HEK293 (cell line): ENCODE measurements at regions not wholly inside any gene's neighbourhood (a gene's known extent, or its start where the extent isn't known, plus 50 kb on each side); places are given as distances from the start of the nearest gene placed in this dataset.

Experiments used
- CTCF ChIA-PET: fragments of 350-600 bp; formaldehyde crosslinking; extraction: SDS; loops from one replicate; lab custom pipeline; 2021; ENCODE audit warnings: antibody characterized with exemption; lab: Yijun Ruan, JAX
- POLR2A ChIA-PET: fragments of 300-600 bp; formaldehyde crosslinking; extraction: SDS; loops from one replicate; lab custom pipeline; 2020; ENCODE audit warnings: antibody characterized with exemption, inconsistent platforms; lab: Yijun Ruan, JAX
- H3K27ac ChIP-seq: fragments of 200-500 bp; sonication (Bioruptor generic); 2 replicates; pipeline ENCODE4 v1.5.1; 2014; ENCODE audit warnings: low read depth, low read length, control low read depth, inconsistent platforms; ENCODE audit errors: extremely low read depth
- H3K36me3 ChIP-seq, 2 experiments: fragments of 200-500 bp in 1 of 2; sonication (Bioruptor generic) in 1 of 2; 1 replicate in 1 of 2; 2 replicates in 1 of 2; pipeline ENCODE4 v1.5.1; 2014 to 2017; ENCODE audit warnings: inconsistent platforms in 2 of 2, low read length in 2 of 2; ENCODE audit not compliant: control insufficient read depth in 2 of 2, insufficient read depth in 1 of 2
- H3K4me1 ChIP-seq: fragments of 200-500 bp; sonication (Bioruptor generic); 2 replicates; pipeline ENCODE4 v1.5.1; 2014; ENCODE audit warnings: mild to moderate bottlenecking, low read length, inconsistent platforms; ENCODE audit not compliant: control insufficient read depth, insufficient read depth
- H3K4me3 ChIP-seq: 2 replicates; pipeline ENCODE4 v1.5.1; 2011; ENCODE audit warnings: low read depth, mild to moderate bottlenecking, control low read depth, low read length, moderate library complexity
- H3K9me3 ChIP-seq: fragments of 200-500 bp; sonication (Bioruptor generic); 2 replicates; pipeline ENCODE4 v1.5.1; 2014; ENCODE audit warnings: low read depth, low read length, inconsistent platforms; ENCODE audit not compliant: control insufficient read depth, insufficient read depth
- GLI2 ChIP-seq: fragments of 450-650 bp; formaldehyde crosslinking; IDR thresholded peaks from 2 replicates; pipeline ENCODE4; 2017; ENCODE audit warnings: missing biosample characterization, missing genetic modification characterization, low read depth, borderline replicate concordance
- HOXD13 ChIP-seq: sonication (generic); formaldehyde crosslinking; IDR thresholded peaks from 2 replicates; pipeline ENCODE4 v1.8.0; 2022; ENCODE audit warnings: missing genetic modification reagents, borderline replicate concordance
- IKZF3 ChIP-seq: fragments of 450-650 bp; IDR thresholded peaks from 2 replicates; pipeline ENCODE4 v1.5.0; 2018; ENCODE audit warnings: missing biosample characterization, mild to moderate bottlenecking, missing genetic modification characterization, moderate library complexity
- KLF10 ChIP-seq: fragments of 450-650 bp; IDR thresholded peaks from 2 replicates; pipeline ENCODE4 v1.5.1; 2018; ENCODE audit warnings: missing biosample characterization, mild to moderate bottlenecking, missing genetic modification characterization
- SALL2 ChIP-seq: fragments of 450-650 bp; formaldehyde crosslinking; IDR thresholded peaks from 2 replicates; pipeline ENCODE4 v1.5.0; 2017; ENCODE audit warnings: missing biosample characterization, mild to moderate bottlenecking, missing genetic modification characterization, borderline replicate concordance
- SCRT1 ChIP-seq: fragments of 450-650 bp; formaldehyde crosslinking; IDR thresholded peaks from 2 replicates; pipeline ENCODE4 v1.5.1; 2016; ENCODE audit warnings: missing biosample characterization, missing genetic modification characterization, borderline replicate concordance
- SP3 ChIP-seq: fragments of 450-650 bp; formaldehyde crosslinking; IDR thresholded peaks from 2 replicates; pipeline ENCODE4 v1.5.1; 2016; ENCODE audit warnings: missing biosample characterization, missing genetic modification characterization
- SP7 ChIP-seq: fragments of 450-650 bp; formaldehyde crosslinking; IDR thresholded peaks from 2 replicates; pipeline ENCODE4 v1.5.1; 2016; ENCODE audit warnings: missing biosample characterization, missing genetic modification characterization
- TRIM28 ChIP-seq: IDR thresholded peaks from 2 replicates; pipeline ENCODE4 v1.6.1; 2011; ENCODE audit warnings: low read length, control low read depth, borderline replicate concordance
- WT1 ChIP-seq: fragments of 450-650 bp; formaldehyde crosslinking; IDR thresholded peaks from 2 replicates; pipeline ENCODE4 v1.5.1; 2016; ENCODE audit warnings: missing biosample characterization, missing genetic modification characterization
- YY1 ChIP-seq: fragments of 450-650 bp; formaldehyde crosslinking; IDR thresholded peaks from 2 replicates; pipeline ENCODE4 v1.5.1; 2018; ENCODE audit warnings: missing biosample characterization, missing genetic modification characterization
- ZBTB21 ChIP-seq: fragments of 450-650 bp; formaldehyde crosslinking; IDR thresholded peaks from 2 replicates; pipeline ENCODE4 v1.5.1; 2017; ENCODE audit warnings: missing biosample characterization, missing genetic modification characterization
- ZBTB49 ChIP-seq: fragments of 450-650 bp; formaldehyde crosslinking; IDR thresholded peaks from 2 replicates; pipeline ENCODE4 v1.5.1; 2016; ENCODE audit warnings: missing biosample characterization, missing genetic modification characterization, low read depth
- ZBTB7A ChIP-seq: fragments of 450-650 bp; formaldehyde crosslinking; IDR thresholded peaks from 2 replicates; pipeline ENCODE4 v1.5.1; 2016; ENCODE audit warnings: low read depth, missing biosample characterization, missing genetic modification characterization
- ZNF140 ChIP-seq: fragments of 450-650 bp; formaldehyde crosslinking; IDR thresholded peaks from 2 replicates; pipeline ENCODE4 v1.5.1; 2016; ENCODE audit warnings: missing biosample characterization, missing genetic modification characterization
- ZNF146 ChIP-seq: fragments of 450-650 bp; formaldehyde crosslinking; IDR thresholded peaks from 2 replicates; pipeline ENCODE4 v1.5.1; 2016; ENCODE audit warnings: missing biosample characterization, missing genetic modification characterization
- ZNF175 ChIP-seq: fragments of 450-650 bp; formaldehyde crosslinking; IDR thresholded peaks from 2 replicates; pipeline ENCODE4 v1.5.1; 2016; ENCODE audit warnings: missing biosample characterization, missing genetic modification characterization
- ZNF18 ChIP-seq: fragments of 450-650 bp; formaldehyde crosslinking; IDR thresholded peaks from 2 replicates; pipeline ENCODE4 v1.5.1; 2016; ENCODE audit warnings: missing biosample characterization, missing genetic modification characterization
- ZNF211 ChIP-seq: fragments of 450-650 bp; formaldehyde crosslinking; IDR thresholded peaks from 2 replicates; pipeline ENCODE4 v1.5.1; 2016; ENCODE audit warnings: low read depth, missing biosample characterization, missing genetic modification characterization
- ZNF26 ChIP-seq: fragments of 450-650 bp; formaldehyde crosslinking; IDR thresholded peaks from 2 replicates; pipeline ENCODE4 v1.5.1; 2016; ENCODE audit warnings: missing biosample characterization, missing genetic modification characterization
- ZNF292 ChIP-seq: fragments of 450-650 bp; formaldehyde crosslinking; IDR thresholded peaks from 2 replicates; pipeline ENCODE4 v1.5.1; 2016; ENCODE audit warnings: low read depth, missing biosample characterization, missing genetic modification characterization, borderline replicate concordance
- ZNF335 ChIP-seq: fragments of 450-650 bp; formaldehyde crosslinking; conservative IDR thresholded peaks from 2 replicates; pipeline ENCODE4 v1.5.1; 2016; ENCODE audit warnings: missing biosample characterization, missing genetic modification characterization
- ZNF350 ChIP-seq: fragments of 450-650 bp; formaldehyde crosslinking; IDR thresholded peaks from 2 replicates; pipeline ENCODE4 v1.5.0; 2017; ENCODE audit warnings: missing biosample characterization, mild to moderate bottlenecking, missing genetic modification characterization
- ZNF510 ChIP-seq: fragments of 450-650 bp; formaldehyde crosslinking; IDR thresholded peaks from 2 replicates; pipeline ENCODE4 v1.5.1; 2018; ENCODE audit warnings: mild to moderate bottlenecking, missing genetic modification characterization, missing biosample characterization; ENCODE audit not compliant: insufficient replicate concordance
- ZNF521 ChIP-seq: fragments of 450-650 bp; formaldehyde crosslinking; IDR thresholded peaks from 2 replicates; pipeline ENCODE4 v1.5.1; 2017; ENCODE audit warnings: missing biosample characterization, mild to moderate bottlenecking, missing genetic modification characterization
- ZNF529 ChIP-seq: fragments of 450-650 bp; formaldehyde crosslinking; IDR thresholded peaks from 2 replicates; pipeline ENCODE4 v1.5.1; 2017; ENCODE audit warnings: missing genetic modification characterization, missing biosample characterization; ENCODE audit not compliant: insufficient replicate concordance
- ZNF610 ChIP-seq: fragments of 450-650 bp; formaldehyde crosslinking; IDR thresholded peaks from 2 replicates; pipeline ENCODE4 v1.5.1; 2016; ENCODE audit warnings: missing biosample characterization, missing genetic modification characterization, borderline replicate concordance
- ZNF670 ChIP-seq: fragments of 450-650 bp; formaldehyde crosslinking; IDR thresholded peaks from 2 replicates; pipeline ENCODE4 v1.5.1; 2016; ENCODE audit warnings: missing biosample characterization, missing genetic modification characterization, low read depth
- ZNF707 ChIP-seq: fragments of 450-650 bp; formaldehyde crosslinking; IDR thresholded peaks from 2 replicates; pipeline ENCODE4 v1.5.1; 2016; ENCODE audit warnings: missing biosample characterization, missing genetic modification characterization
- ZNF747 ChIP-seq: fragments of 450-650 bp; formaldehyde crosslinking; IDR thresholded peaks from 2 replicates; pipeline ENCODE4 v1.5.1; 2016; ENCODE audit warnings: missing biosample characterization, missing genetic modification characterization

GRCh38 chr18:27244259-27244658 is 59.2 kb upstream of the CHST9 start (continued):
- TF ChIP-seq ZBTB49 (no peak), ZNF211 (no peak), ZNF335 (tag by site-specific recombination) (no peak), ZNF510 (no peak), KLF10 (no peak), SCRT1 (tag by site-specific recombination) (no peak), GLI2 (tag by site-specific recombination) (no peak), HOXD13 (CRISPR knock-in tag) (no peak), ZNF146 (tag by site-specific recombination) (no peak), ZNF670 (tag by site-specific recombination) (no peak), ZNF707 (tag by site-specific recombination) (no peak), ZBTB21 (tag by site-specific recombination) (no peak)

GRCh38 chr18:27242392-27243047 is 57.4 kb upstream of the CHST9 start:
- no peaks in the 10 kb centered on the region for H3K9me3 ChIP-seq
- H3K4me1 ChIP-seq: no peaks in the 10 kb centered on the region
- ChIA-PET POLR2A (no interaction called here), CTCF (no interaction called here)
- H3K36me3 ChIP-seq: no peaks in the 10 kb centered on the region
- no peak overlapping the region for H3K27ac ChIP-seq
- TF ChIP-seq TRIM28: 0 out of 2 replicates have a peak, but pooled peaks have one; percentile 7
- no peak for TF ChIP-seq ZNF175 (tag by site-specific recombination)
- no peak overlapping the region for H3K4me3 ChIP-seq

GRCh38 chr18:27240383-27240782 is 55.3 kb upstream of the CHST9 start:
- TF ChIP-seq ZNF292 (tag by site-specific recombination) (no peak), ZNF18 (no peak), ZNF350 (no peak), ZNF747 (tag by site-specific recombination) (no peak), ZNF140 (tag by site-specific recombination) (no peak), IKZF3 (tag by site-specific recombination) (no peak), SALL2 (tag by site-specific recombination) (no peak), ZNF529 (tag by site-specific recombination) (no peak), SP7 (tag by site-specific recombination) (no peak), SP3 (no peak), YY1 (tag by site-specific recombination) (no peak), WT1 (no peak), ZBTB7A (tag by site-specific recombination) (no peak), ZNF521 (tag by site-specific recombination) (no peak), ZNF26 (tag by site-specific recombination) (no peak), ZNF610 (tag by site-specific recombination) (no peak)
- Histone ChIP-seq H3K36me3 (no peaks in the 10 kb centered on the region), H3K27ac (no peak overlapping the region), H3K9me3 (no peaks in the 10 kb centered on the region), H3K4me1 (no peaks in the 10 kb centered on the region), H3K4me3 (no peak overlapping the region)
- ChIA-PET CTCF (no interaction called here), POLR2A (no interaction called here)
